Mammary epithelial cell (primary cell): ENCODE measurements at regions not wholly inside any gene's neighbourhood (a gene's known extent, or its start where the extent isn't known, plus 50 kb on each side); places are given as distances from the start of the nearest gene placed in this dataset.
"Not testable (repeated sequence)": the region's sequence is repeated elsewhere in the genome, so short reads cannot be mapped to it uniquely, and the experiment has no call there.

ENCODE experiments used
- EZH2 ChIP-seq: IDR thresholded peaks from 2 replicates; pipeline ENCODE4 v1.6.1; 2012; ENCODE audit warnings: low read length, inconsistent platforms, borderline replicate concordance
- TF ChIP-seq, protein P1 (sequence below), 2 donors: IDR thresholded peaks in 1 of 2; conservative IDR thresholded peaks in 1 of 2; 2 replicates each; pipeline ENCODE4 v1.5.1; 2011 to 2012; ENCODE audit warnings: inconsistent platforms in 2 of 2, low read length in 2 of 2, mild to moderate bottlenecking in 2 of 2, control low read depth in 1 of 2, low read depth in 1 of 2; ENCODE audit not compliant: insufficient read depth in 1 of 2; ENCODE audit errors: extremely low read depth in 1 of 2

GRCh38 chr2:87629491-87630458, 118.1 kb upstream of the PLGLB2 start:
- TF ChIP-seq, protein P1, sequence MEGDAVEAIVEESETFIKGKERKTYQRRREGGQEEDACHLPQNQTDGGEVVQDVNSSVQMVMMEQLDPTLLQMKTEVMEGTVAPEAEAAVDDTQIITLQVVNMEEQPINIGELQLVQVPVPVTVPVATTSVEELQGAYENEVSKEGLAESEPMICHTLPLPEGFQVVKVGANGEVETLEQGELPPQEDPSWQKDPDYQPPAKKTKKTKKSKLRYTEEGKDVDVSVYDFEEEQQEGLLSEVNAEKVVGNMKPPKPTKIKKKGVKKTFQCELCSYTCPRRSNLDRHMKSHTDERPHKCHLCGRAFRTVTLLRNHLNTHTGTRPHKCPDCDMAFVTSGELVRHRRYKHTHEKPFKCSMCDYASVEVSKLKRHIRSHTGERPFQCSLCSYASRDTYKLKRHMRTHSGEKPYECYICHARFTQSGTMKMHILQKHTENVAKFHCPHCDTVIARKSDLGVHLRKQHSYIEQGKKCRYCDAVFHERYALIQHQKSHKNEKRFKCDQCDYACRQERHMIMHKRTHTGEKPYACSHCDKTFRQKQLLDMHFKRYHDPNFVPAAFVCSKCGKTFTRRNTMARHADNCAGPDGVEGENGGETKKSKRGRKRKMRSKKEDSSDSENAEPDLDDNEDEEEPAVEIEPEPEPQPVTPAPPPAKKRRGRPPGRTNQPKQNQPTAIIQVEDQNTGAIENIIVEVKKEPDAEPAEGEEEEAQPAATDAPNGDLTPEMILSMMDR (conservative IDR thresholded peaks at IDR 0.05 in 1 of 2, IDR thresholded peaks at IDR 0.05 in 1 of 2; ENCODE audit: extremely low read depth in 1 of 2, insufficient read depth in 1 of 2, low read depth in 1 of 2, low read length in 2 of 2) = not testable (repeated sequence)
- TF ChIP-seq EZH2 = not testable (repeated sequence)
